Esophagus (tissue), 2 donors: ENCODE measurements at regions not wholly inside any gene's neighbourhood (a gene's known extent, or its start where the extent isn't known, plus 50 kb on each side); places are given as distances from the start of the nearest gene placed in this dataset.

ENCODE experiments used
- H3K27ac ChIP-seq, 2 donors: one replicate each; pipeline ENCODE4 v1.5.1; 2013; ENCODE audit warnings: low read depth in 2 of 2, mild to moderate bottlenecking in 2 of 2, inconsistent platforms in 1 of 2, low read length in 1 of 2, moderate library complexity in 1 of 2
- H3K27me3 ChIP-seq, 2 donors: one replicate each; pipeline ENCODE4 v1.6.1; 2013; ENCODE audit warnings: low read length in 2 of 2, control low read depth in 1 of 2, mild to moderate bottlenecking in 1 of 2; ENCODE audit not compliant: insufficient read depth in 2 of 2, control insufficient read depth in 1 of 2
- H3K36me3 ChIP-seq, 2 donors: one replicate each; pipeline ENCODE4 v1.6.1; 2013; ENCODE audit warnings: low read length in 1 of 2; ENCODE audit not compliant: control insufficient read depth in 2 of 2, insufficient read depth in 2 of 2
- H3K4me1 ChIP-seq, 2 donors: one replicate each; pipeline ENCODE4 v1.6.1; 2013; ENCODE audit warnings: low read length in 1 of 2; ENCODE audit not compliant: control insufficient read depth in 2 of 2, insufficient read depth in 2 of 2
- H3K4me3 ChIP-seq, 2 donors: one replicate each; pipeline ENCODE4 v1.5.1; 2013; ENCODE audit warnings: low read length in 2 of 2, mild to moderate bottlenecking in 2 of 2, low read depth in 1 of 2, moderate library complexity in 1 of 2
- H3K9me3 ChIP-seq, 2 donors: one replicate each; pipeline ENCODE4 v1.6.1; 2013; ENCODE audit warnings: mild to moderate bottlenecking in 2 of 2, low read depth in 1 of 2, low read length in 1 of 2, moderate library complexity in 1 of 2; ENCODE audit not compliant: control insufficient read depth in 2 of 2, insufficient read depth in 1 of 2
- WGBS, 2 donors: extraction: QIAGEN DNeasy Blood & Tissue Kit; methylation state at CpG; one replicate each; pipeline ENCODE4 v1.1.7; 2013; 5-methylcytosine and 5-hydroxymethylcytosine counted together
- donor health status: healthy with polysubstance abuse.
- donor health status: Bipolar disorder and iron deficiency.

DNA sequence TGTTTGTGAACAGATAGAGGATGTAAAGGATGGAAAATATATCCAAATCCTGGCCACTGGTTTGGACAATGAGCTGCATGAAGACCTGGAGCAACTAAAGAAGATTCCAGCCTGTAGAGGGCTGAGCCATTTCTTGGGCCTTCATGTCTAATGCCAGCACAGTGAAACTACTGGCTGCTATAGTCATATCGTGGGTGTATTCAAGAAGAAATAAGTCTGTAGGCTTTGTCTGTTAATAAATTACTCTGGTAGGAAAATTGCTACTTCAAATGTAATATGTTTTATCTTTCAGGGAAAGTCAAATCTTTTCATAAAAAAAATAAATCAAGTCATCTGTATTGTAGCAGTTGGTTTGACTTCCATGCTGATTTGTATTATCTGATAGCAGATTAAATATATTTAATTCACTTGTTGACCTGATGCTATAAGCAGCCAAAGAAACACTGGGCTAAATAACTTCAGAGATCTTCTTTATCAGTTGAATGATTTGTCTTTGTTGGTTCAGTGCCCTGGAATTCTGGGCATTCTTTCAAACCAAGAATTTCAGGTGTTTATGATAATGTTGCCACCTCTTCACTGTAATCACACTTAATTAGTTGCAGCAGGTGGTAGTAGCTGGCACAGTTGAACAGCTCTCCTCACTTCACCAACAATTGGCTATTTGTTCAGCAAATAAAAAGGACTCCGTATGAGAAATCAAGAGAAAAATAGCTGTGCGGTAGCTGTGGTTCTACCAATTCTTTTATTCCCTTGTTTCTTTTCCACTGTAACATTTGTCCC, 1109.5 kb downstream of the NSUN3 start:
- WGBS, 2 donors = 44 to 59% methylated on average over 3 of the region's 3 CpGs
- Histone ChIP-seq H3K9me3 (no peaks in the 10 kb centered on the region), H3K4me1 (no peaks in the 10 kb centered on the region), H3K27me3 (no peaks in the 10 kb centered on the region), H3K4me3 (no peak overlapping the region), H3K36me3 (no peaks in the 10 kb centered on the region), H3K27ac (no peak overlapping the region)

DNA sequence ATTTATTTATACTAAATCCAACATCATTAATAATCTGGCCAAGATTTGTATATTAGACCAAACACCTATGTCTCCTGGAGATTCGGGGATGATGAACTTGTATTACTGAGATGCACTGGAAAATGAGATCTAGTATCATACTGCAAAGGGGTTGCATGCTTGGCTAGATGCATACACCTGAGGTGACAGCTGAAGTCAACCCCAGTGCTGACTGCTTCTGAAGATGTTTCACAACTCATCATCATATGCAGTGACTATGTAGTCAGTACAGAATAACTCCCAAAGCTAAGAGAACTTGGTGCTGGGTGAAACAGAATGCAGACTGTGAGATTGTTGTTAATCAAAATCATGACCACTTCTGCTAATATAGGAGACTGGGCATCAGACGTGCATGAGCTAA, 1114.2 kb downstream of the NSUN3 start:
- H3K9me3 ChIP-seq = no peaks in the 10 kb centered on the region
- no peaks in the 10 kb centered on the region for H3K27me3 ChIP-seq
- no peaks in the 10 kb centered on the region for H3K4me1 ChIP-seq
- H3K4me3 ChIP-seq = no peak overlapping the region
- H3K36me3 ChIP-seq = no peaks in the 10 kb centered on the region
- 61 to 76% methylated on average over 2 of the region's 2 CpGs for WGBS, 2 donors
- H3K27ac ChIP-seq = no peak overlapping the region

DNA sequence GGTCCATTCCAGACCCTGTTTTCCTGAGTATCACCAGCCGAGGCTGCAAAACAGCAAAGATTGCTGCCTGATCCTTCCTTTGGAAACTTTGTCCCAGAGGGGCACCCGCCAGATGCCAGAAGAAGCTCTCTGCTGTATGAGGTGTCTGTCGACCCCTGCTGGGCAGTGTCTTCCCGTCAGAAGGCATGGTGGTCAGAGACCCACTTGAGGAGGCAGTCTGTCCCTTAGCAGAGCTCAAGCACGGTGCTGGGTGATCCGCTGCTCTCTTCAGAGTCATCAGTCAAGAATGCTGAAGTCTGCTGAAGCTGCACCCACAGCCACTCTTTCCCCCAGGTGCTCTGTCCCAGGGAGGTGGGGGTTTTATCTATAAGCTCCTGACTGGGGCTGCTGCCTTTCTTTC, 1121.2 kb downstream of the NSUN3 start:
- WGBS, 2 donors = 86 to 94% methylated on average over 6 of the region's 6 CpGs
- H3K36me3 ChIP-seq = no peaks in the 10 kb centered on the region
- H3K27me3 ChIP-seq = no peaks in the 10 kb centered on the region
- peaks cover 0 to 4% of the 10 kb centered on the region in 2 donors for H3K9me3 ChIP-seq
- no peak overlapping the region for H3K4me3 ChIP-seq
- no peak overlapping the region for H3K27ac ChIP-seq
- no peaks in the 10 kb centered on the region for H3K4me1 ChIP-seq

DNA sequence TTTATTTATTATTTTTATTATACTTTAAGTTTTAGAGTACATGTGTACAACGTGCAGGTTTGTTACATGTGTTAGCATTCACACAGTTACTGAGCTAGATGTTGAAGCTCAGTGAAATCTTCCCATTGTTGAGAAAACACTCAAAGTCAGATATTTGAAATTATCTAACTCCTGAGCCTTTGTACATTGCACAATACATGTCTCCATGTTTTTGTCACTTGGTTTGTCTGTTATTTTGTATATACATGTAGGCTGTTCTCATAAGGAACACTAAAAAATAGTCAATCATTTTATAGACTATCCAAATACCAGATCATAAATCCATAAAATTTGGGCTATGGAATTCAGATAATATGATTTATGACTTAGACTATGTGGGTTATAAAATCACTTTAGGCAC, 1126.5 kb downstream of the NSUN3 start:
- peaks cover 0 to 4% of the 10 kb centered on the region in 2 donors for H3K9me3 ChIP-seq
- no peaks in the 10 kb centered on the region for H3K27me3 ChIP-seq
- no peak overlapping the region for H3K4me3 ChIP-seq
- 70 to 81% methylated on average over 1 of the region's 1 CpG for WGBS, 2 donors
- H3K36me3 ChIP-seq = no peaks in the 10 kb centered on the region
- no peak overlapping the region for H3K27ac ChIP-seq
- H3K4me1 ChIP-seq = no peaks in the 10 kb centered on the region

DNA sequence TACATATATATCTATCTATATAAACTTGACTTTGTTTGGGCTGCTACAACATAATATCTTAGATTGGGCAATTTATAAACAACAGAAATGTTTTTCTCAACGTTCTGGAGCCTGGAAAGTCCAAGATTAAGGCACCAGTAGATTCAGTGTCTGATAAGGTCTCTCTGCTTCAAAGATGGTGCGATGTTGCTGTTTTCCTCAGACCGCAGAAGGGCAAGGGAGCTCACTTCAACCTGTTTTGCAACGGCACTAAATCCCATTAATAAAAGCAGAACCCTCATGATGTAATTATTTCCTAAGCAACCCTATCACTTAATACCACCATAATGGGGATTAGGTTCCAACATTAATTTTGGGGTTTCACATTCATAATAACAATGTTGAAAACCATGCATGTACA, 1134.8 kb downstream of the NSUN3 start:
- no peaks in the 10 kb centered on the region for H3K9me3 ChIP-seq
- H3K27ac ChIP-seq = no peak overlapping the region
- H3K27me3 ChIP-seq = no peaks in the 10 kb centered on the region
- no peaks in the 10 kb centered on the region for H3K36me3 ChIP-seq
- 66 to 69% methylated on average over 4 of the region's 4 CpGs for WGBS, 2 donors
- no peaks in the 10 kb centered on the region for H3K4me1 ChIP-seq
- H3K4me3 ChIP-seq = no peak overlapping the region

DNA sequence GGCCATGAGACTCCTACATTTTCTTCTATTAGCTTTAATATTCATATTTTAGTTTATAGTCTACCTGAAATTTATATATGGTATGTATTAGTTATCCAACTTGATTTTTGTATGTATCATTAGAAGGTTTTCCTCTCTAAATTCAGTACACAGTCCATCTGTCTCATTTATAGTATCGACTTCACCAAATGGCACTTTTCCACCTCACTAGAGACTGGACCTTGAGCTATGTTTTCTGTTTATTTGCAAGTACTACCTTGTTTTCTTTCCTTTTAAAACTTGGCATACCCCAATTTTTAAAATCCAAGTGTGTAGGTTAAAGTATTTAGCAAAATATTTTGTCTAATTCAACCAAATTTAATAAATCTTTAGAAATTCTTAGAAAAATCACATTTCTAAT, 1137.5 kb downstream of the NSUN3 start:
- peaks cover 4 to 9% of the 10 kb centered on the region in 2 donors for H3K9me3 ChIP-seq
- WGBS, 2 donors = 91 to 100% methylated on average over 1 of the region's 1 CpG
- no peaks in the 10 kb centered on the region for H3K27me3 ChIP-seq
- H3K4me1 ChIP-seq = no peaks in the 10 kb centered on the region
- H3K4me3 ChIP-seq = no peak overlapping the region
- no peak overlapping the region for H3K27ac ChIP-seq
- no peaks in the 10 kb centered on the region for H3K36me3 ChIP-seq

DNA sequence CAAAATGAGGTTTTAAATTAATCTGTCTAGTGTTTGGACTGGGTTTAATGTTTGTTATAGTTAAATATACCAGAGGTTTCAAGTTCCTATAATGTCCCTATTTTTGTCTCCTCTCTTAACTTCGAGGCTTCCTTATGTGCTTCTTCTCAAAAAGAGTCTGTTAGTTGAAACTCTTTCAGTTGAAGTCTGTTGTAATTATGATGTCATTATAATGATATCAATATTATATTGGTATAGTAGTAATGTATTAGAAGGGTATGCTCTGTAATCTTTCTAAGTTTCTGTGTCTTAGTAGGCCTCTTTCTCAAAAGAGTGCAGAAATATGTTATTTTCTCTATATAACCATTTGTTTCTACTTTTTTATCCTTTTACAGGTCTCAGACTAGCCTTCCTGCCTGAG, 1148.0 kb downstream of the NSUN3 start:
- Histone ChIP-seq H3K9me3 (no peaks in the 10 kb centered on the region), H3K27ac (no peak overlapping the region), H3K36me3 (no peaks in the 10 kb centered on the region), H3K27me3 (no peaks in the 10 kb centered on the region), H3K4me3 (no peak overlapping the region), H3K4me1 (no peaks in the 10 kb centered on the region)
- 18 to 33% methylated on average over 1 of the region's 1 CpG for WGBS, 2 donors

DNA sequence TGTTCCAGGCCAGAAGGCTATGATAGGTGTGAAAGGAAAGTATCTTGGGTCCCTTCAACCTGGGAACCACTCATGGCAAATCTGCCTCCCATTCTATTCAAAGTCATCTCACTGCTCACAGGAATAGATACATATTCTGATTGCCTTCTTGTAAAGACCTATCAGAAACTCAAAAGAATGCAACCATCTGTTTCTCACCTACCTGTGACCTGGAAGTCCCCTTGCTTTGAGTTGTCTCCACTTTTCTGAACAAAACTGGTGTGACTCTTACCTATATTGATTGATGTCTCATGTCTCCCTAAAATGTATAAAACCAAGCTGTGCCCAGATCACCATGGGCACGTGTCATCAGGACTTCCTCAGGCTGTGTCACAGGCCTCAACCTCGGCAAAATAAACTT, 1149.3 kb downstream of the NSUN3 start:
- Histone ChIP-seq H3K4me1 (no peaks in the 10 kb centered on the region), H3K4me3 (no peak overlapping the region), H3K9me3 (no peaks in the 10 kb centered on the region), H3K36me3 (no peaks in the 10 kb centered on the region), H3K27ac (no peak overlapping the region), H3K27me3 (no peaks in the 10 kb centered on the region)
- 70 to 78% methylated on average over 2 of the region's 2 CpGs for WGBS, 2 donors

DNA sequence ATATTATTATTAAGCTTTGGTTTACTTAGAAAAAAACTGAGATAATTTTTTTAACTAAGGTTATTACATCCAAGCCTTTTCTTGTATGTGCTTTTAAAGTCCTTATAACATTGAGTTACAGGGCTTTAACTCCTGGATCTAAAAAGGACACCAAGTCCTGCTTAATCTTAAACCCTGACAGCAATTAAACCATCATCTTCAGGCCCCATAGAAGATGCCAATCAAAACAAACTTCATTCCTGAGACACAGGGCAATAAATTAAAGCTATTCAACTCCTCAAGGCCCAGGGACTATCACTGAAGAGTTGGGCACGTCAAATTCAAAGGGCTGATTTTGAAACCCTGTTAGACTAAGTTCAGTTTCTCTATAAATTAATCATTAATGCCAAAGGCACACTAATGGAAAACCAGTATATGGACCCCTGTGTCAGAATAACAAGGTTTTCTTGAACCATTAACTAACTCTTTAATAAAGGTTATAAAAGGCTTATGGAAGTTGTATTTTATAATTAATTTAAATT, 1152.6 kb downstream of the NSUN3 start:
- Histone ChIP-seq H3K9me3 (no peaks in the 10 kb centered on the region), H3K27me3 (no peaks in the 10 kb centered on the region), H3K27ac (no peak overlapping the region), H3K4me1 (no peaks in the 10 kb centered on the region), H3K4me3 (no peak overlapping the region), H3K36me3 (no peaks in the 10 kb centered on the region)
- WGBS, 2 donors = 85 to 89% methylated on average over 1 of the region's 1 CpG

DNA sequence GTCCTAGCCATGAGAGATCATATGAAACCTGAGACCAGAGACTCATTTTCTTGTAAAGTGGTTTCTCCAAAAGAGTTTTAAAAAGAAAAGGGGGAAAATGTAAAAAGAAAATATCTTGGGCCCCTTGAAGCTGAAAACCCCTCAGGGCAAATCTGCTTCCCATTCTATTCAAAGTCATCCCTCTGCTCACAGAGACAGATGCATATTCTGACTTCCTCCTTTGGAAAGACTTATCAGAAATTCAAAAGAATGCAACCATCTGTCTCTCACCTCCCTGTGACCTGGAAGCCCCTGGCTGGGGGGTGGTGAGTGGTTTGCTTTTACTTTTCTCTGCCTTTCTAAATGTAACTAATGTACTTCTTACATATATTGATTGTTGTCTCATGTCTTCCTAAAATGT, 1154.8 kb downstream of the NSUN3 start:
- Histone ChIP-seq H3K4me3 (no peak overlapping the region), H3K9me3 (no peaks in the 10 kb centered on the region), H3K36me3 (no peaks in the 10 kb centered on the region), H3K27ac (no peak overlapping the region), H3K27me3 (no peaks in the 10 kb centered on the region), H3K4me1 (no peaks in the 10 kb centered on the region)
